ENCODE measurements at regions not wholly inside any gene's neighbourhood (a gene's known extent, or its start where the extent isn't known, plus 50 kb on each side); places are given as distances from the start of the nearest gene placed in this dataset.

DNA sequence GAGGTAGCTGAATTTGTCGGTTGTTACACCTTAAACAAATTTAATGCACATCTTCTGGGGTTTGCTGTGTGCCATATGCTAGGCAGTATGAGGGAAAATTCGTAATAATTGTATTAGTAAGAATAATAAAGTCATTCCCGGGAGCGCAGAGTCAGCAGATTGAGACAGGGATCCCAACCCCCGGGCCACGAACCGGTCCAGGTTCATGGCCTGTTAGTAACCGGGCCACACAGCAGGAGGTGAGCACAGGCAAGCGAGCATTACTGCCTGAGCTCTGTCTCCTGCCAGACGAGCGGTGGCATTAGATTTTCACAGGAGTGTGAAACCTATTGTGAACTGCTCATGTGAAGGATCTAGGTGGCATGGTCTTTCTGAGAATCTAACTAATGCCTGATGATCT, 114.9 kb downstream of the PCDH7 start:
- ATAC-seq: no peak
- intact Hi-C loops (cut with DNase I): no loop called here
- no peak for DNase-seq (ENCODE audit: low spot score)

DNA sequence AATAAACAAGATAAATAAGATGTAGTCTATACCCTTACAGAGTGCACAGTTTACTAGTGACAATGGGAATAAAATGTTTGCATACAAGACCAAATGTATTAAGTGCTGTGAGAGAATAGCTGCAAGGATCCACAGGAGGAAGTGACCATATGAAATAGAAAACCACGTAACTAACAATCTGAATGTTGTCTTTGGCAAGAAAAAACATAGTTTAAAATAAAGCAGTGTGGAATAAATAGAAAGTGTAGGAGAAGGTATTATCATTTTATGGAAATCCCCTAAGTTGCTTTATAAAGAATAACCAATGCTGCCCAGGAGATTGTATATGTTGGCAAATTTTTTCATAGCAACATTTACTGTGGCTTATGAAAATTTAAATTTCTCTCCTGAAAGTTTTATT, 116.1 kb downstream of the PCDH7 start:
- ATAC-seq (no peak), DNase-seq (ENCODE audit: low spot score) (no peak)
- intact Hi-C loops (cut with DNase I): no loop called here

DNA sequence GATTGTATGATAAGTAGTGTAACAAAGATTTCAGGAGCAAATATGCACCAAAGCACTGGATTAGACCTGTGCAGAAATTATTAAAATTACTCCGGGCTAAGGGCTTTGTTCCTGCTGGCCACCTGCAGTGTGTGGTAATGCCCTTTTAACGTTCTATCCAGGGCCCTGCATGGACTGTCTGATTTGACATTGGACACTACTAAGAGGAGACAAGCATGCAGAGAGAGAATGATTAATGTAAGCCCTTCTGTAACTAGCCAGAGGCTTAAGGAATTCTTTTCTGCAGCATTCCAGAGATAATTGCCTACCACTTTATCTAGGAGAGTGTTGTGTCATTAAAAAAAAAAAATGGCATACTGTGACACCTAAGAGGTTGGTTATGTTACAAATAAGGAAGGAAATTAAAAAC, 117.0 kb downstream of the PCDH7 start:
- DNase-seq (ENCODE audit: low spot score): no peak
- intact Hi-C loops (cut with DNase I): no loop called here
- no peak for ATAC-seq

DNA sequence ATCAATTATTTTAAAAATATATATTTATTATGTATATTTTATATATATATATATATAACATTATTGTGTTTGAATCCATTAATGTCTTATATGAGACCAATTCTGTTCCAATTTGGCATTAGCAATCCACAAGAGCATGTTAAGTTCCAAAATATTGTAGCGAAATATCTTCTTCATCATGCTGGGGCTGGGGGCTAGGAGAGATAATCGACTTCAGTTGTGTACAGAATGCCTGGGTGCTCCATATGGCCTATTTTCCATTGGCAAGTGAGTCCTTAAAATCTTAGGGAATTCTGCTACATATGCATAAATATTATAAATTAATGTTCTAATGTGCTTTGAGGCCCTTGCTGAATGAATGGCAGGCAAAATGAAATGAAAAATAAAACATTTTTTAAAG, 117.7 kb downstream of the PCDH7 start:
- DNase-seq (ENCODE audit: low spot score): no peak
- intact Hi-C loops (cut with DNase I): no loop called here
- ATAC-seq: no peak

DNA sequence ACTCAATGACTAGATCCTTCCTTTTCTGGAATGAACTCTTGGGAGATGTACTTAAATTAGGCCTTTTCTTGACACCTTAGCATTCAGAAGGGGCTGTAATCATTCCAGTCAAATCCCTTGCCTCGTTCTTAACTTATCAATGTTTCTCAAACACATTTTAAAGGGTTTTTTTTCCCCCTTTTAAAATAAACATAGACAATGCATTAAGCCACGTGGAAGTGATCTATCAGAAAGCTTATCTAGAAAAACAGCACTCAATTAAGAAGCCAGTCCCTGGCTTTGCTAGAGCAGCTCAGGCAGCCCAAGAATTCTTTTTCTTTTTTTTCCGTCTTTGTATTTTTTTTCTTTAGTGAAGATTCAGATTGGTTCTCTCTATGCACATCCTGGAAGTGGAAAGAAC, 118.2 kb downstream of the PCDH7 start:
- intact Hi-C loops (cut with DNase I): no loop called here
- DNase-seq (ENCODE audit: low spot score) (no peak), ATAC-seq (no peak)

DNA sequence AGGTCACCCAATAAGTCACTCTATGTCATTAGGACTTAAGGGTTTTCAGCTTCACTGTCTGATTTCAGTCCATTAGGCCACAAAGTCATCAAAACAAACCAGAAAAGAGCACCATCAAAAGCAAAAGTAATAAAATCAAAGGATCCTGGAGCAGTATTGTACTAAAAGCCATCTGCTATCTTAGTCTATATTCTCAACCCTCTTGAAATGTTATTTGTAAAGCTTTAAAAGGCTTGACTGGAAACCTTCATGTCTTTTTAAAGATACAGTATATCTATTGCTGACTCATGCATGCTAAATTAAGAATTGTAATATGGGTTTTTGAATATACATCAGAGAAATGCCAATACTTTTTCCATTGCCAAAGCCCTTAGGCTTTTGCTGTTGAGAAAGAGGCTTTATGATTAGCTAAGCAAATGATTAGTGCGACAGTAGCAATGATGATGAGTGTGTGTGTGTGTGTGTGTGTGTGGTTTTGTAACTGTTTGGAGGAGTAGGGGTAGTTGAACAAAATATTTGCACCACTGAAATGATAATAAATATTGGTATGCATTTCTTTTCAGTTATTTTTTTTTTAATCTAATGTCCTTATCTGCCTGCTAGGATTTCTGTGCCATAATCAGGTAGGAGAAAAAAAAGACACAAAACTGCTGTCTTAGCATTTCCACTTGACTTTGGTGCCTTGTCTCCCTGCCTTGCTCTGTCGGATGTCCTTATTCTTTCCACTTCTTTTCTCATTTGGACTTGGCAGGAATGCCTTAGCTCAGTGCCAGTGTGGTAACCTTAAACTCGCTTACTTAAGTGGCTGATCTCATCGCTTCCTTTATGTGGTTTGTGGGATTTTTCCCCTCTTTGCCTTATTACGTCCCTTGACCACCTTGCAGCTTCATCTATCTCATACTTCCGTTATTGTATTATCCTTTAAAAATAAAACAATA, 119.7 kb downstream of the PCDH7 start:
- ATAC-seq: no peak
- DNase-seq (ENCODE audit: low spot score): no peak
- intact Hi-C loops (cut with DNase I): no loop called here

DNA sequence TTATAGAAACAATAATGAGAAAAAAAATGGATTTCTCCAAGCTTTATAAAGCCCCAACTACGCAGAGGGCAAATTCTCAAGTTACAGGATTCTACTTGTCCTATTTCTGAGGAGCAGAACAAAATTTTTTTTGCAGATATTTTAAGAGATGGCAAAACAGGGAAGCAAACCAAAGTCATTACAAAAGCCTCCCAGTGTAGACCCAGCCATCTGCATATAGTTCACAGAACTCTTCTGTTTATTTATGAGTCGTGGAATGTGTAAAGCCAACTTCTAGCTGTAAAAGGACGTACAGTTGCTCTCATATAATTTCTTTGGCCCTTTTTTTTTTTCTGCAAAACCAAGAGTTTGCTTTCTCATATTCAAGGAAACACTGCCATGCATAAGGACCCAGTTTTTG, 120.4 kb downstream of the PCDH7 start:
- intact Hi-C loops (cut with DNase I): no loop called here
- ATAC-seq: no peak

DNA sequence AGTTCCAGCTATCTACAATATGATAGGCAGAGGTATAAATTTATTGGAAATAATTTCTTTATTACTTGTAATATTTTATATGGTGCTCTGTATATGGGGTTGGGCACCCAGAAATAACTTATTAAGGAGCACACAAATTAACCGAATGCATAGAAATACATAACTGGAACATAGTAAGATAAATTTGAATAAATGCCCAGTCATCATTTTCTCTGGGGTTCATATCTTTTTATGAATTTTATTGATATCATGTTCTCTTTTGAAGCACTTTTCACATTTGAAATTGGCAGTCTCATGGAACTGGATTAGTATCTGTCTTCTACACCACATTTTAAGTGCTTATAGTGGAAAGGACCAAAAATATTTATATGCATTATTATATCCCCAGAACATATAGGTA, 122.0 kb downstream of the PCDH7 start:
- DNase-seq (ENCODE audit: low spot score) (no peak), ATAC-seq (no peak)
- intact Hi-C loops (cut with DNase I): no loop called here

More for the DNA sequence above, 120.4 kb downstream of the PCDH7 start:
- DNase-seq (ENCODE audit: low spot score): no peak

DNA sequence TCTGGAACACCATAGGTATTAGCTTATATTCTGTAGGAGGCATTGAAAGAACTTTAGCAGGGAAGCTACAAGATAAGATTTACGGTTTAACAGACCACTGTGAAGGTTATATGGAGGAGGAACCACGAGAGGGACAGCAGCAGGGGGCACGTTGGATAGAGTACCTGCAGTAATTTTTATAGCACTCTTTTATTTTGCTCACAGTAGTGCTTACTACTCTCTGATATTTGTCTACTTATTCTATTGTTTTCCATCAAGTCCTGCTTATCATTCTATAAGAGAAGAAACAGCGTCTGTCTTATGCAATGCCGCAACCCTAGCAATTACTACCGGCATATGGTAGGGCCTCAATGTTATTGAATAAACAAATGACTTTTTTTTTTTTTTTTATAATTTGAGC, 122.5 kb downstream of the PCDH7 start:
- intact Hi-C loops (cut with DNase I): no loop called here
- ATAC-seq (no peak), DNase-seq (ENCODE audit: low spot score) (no peak)

DNA sequence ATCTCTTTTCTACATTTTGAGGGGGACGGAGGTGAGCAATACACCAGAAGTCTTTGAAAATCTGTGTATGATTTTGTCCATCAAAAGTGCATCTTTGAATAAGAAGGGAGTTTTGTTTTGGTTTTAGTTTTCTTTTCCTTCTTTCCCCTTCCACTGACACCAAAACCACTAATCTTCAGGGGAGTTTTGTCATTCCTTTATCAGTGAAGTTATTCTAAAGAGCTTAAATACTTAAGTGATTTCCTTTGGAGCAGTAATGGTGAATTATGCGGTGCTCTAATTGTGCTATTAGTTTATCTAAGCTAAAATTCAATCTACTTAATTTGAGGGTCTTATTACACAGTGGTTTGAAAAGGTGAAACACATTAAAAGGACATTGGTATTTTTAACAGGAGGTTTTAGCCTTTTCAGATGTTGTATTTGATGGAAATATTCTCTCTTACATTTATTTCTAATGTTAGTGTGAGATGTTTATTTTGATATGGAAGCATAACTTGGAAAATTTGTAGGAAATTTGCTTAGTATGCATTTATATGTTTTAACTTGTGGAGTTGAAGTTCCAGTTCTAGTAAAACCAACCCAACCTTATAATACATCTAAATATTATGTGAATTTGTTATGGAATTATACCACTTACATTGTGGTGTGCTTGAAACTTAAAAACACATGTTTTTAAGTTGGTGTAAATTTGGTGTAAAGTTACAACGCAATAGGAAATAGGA, 124.9 kb downstream of the PCDH7 start:
- intact Hi-C loops (cut with DNase I): no loop called here
- no peak for ATAC-seq

DNA sequence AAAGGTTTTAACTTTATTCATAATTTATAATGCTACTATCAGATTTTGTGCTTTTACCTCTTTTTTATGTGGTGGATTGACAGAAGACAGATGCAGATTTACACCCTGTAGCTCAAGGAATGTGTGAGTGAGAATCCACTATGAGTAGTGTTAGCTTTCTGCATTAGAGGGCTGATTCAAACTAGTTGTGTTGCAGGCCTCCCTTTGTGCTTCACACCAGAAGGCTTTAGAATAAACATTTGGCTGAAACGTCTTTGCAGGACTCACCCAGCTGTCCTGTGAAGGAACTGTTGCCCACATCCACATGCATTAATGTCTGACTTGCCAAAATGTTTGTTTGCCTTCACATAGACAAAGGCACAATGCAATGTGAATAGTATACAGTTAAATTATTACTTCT, 127.0 kb downstream of the PCDH7 start:
- no peak for ATAC-seq
- intact Hi-C loops (cut with DNase I): no loop called here
- no peak for DNase-seq (ENCODE audit: low spot score)

More for the DNA sequence above, 124.9 kb downstream of the PCDH7 start:
- no peak for DNase-seq (ENCODE audit: low spot score)

DNA sequence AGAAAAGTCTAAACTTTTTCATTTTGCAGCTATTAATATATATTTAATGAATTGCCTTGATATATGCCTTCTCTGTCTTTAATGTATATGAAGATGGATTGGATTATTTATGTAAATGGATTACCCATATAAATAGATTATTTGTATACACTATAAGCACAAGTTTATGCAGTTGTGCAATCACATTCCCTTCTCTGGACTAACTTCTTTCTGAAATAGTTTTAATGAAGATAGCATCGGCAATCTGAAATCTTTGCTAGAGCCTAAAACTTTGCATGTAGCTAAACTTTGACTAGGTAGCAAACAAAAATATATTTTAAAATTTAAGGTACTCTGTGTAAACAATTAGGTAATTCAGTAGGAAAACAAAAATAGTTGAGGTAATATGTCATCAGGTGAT, 127.8 kb downstream of the PCDH7 start:
- ATAC-seq (no peak), DNase-seq (ENCODE audit: low spot score) (no peak)
- intact Hi-C loops (cut with DNase I): no loop called here

DNA sequence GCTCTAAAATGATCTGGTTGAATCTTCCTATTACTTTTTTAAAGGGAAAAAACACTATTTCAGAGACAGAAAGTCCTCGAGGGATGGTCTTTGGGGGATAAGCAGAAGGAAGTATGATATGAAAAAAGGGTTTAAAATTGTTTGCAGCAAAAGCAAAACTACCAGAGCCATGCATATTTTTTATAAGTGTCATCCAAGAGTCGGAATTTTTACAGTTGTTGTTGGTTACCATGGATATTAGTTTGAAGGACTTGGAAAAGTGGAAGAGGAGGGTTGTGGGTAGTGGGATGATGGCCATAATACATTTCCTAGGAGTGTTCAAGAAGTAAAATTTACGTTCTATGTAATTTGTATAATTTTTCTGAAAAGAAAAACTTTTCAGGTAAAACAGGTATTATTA, 134.4 kb downstream of the PCDH7 start:
- DNase-seq (ENCODE audit: low spot score) (no peak), ATAC-seq (no peak)

DNA sequence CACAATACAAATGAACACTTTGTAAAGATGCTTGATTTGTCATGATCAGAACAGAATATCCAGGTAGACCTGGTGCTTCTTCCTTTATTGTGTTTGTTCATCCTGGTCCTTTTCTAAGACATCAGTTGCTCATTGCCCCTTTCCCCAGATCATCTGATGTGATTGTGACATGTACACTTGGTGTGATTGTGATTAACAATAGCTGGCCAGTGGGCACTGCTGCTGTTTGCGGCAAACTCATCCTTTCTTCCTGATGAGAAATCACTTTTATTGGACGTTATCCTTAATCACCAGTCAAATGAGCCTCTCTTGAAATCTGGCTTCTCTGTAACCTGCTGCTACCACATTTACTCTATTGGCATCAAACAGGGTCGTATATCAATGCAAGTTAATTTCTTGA, 135.1 kb downstream of the PCDH7 start:
- no peak for DNase-seq (ENCODE audit: low spot score)
- intact Hi-C loops (cut with DNase I): no loop called here
- ATAC-seq: no peak

More for the DNA sequence above, 134.4 kb downstream of the PCDH7 start:
- intact Hi-C loops (cut with DNase I): no loop called here

DNA sequence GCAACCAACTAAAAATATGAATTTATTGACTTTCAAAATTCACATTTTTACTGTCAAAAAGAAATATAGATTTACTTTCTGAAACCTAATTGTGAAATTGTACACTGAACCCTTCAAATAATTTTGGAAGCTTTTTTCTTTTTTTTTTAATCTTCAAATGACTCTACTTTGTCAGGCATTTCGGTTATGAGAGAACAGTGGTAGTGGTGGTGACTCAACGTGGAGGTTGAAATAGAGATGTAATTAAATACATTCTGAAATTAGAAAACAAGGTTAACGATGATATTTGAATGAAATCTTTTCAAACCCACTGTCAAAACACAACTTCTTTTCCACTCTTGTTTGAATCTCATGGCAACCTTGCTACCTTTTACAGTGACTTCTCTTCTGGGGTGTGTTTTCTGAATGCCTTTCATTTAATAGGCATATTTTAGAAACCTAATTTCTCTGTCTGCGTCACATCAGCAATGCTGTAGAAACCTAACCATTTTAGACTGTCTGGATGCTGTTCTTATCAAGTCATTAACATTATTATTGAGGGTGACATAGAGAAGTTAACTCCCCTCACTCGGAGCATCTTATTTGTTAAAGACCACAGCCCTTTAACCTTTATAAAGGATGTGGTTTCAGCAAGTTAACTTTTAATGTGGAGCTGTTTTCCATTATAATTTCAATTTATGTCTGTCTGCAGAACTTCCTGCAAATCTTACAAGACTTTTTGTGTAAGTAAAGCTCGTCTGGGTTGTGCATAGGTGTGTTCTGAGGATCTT, 136.8 kb downstream of the PCDH7 start:
- intact Hi-C loops (cut with DNase I): no loop called here
- no peak for DNase-seq (ENCODE audit: low spot score)
- ATAC-seq: no peak

DNA sequence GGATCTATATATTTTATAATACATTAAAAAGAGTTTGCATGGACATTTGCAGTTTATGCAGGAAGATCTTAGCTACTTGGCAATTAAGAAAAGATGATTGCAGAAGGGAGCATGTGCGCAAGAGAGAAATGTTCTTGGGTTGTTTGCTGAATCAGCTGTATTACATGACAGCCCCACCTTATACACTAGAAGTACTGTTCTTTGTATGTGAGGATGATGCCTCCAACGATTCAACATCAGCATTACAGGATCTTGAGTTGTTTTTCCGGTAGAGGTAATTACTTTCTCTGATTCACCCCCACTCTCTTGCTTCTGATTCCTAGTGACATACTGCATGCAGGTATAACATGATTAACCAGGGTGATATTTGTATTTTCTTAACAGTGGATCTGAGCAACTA, 140.8 kb downstream of the PCDH7 start:
- DNase-seq (ENCODE audit: low spot score) (no peak), ATAC-seq (no peak)
- intact Hi-C loops (cut with DNase I): no loop called here

DNA sequence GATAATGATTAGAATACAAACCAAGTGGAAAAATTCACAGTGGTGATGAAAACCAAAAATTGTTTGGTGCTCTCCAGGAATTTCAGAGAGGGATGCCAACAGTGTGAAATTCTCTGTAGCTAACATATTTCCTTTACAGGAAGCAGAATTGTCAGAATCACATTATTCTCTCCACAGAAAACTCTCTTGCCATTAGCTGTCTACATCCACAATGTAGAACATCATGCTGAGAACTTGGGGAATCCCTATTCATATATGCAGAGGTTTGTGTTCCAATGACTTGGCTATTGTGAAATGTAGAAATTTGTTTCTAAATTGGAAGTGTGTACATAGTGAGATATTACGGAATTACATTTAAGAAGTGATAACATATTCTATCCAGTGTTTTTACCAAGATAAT, 142.0 kb downstream of the PCDH7 start:
- ATAC-seq (no peak), DNase-seq (ENCODE audit: low spot score) (no peak)
- intact Hi-C loops (cut with DNase I): no loop called here

DNA sequence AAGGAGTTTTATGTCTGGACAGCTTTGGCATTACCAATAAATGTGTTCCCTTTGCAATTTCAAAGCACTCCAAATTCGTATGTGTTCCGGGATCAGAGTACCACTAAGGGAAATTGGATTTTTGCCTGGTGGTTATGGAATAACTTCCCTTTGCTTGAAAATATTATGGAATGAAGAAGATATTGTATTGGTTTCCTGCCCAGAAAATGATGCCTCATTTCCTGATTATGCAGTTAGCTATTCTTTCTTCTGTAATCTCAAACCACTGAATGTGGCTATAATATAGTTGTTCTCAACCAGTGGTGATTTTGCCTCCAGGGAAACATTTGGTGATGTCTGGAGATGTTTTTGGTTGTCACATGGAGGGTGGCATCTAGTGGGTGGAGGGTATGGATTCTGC, 142.9 kb downstream of the PCDH7 start:
- intact Hi-C loops (cut with DNase I): no loop called here
- DNase-seq (ENCODE audit: low spot score): no peak
- no peak for ATAC-seq

DNA sequence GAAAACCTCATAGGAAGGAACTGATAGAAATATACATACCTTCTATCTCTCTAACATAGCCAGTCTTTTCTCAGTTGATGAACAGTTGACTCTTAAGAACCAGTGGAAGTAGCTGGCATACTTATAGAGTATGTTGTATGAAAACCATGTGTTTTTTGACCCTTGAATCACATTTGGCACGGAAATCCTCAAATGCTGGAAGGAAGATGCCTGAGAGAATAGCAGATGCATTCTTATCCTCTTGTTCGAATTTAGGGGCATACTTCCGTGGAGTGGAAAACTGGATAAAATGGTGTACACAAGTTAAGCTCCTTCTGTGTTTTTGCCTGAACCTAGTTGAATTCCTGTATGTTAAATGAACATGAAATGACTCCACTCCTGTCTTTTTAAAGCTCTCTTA, 145.5 kb downstream of the PCDH7 start:
- intact Hi-C loops (cut with DNase I): no loop called here
- DNase-seq (ENCODE audit: low spot score) (no peak), ATAC-seq (no peak)

DNA sequence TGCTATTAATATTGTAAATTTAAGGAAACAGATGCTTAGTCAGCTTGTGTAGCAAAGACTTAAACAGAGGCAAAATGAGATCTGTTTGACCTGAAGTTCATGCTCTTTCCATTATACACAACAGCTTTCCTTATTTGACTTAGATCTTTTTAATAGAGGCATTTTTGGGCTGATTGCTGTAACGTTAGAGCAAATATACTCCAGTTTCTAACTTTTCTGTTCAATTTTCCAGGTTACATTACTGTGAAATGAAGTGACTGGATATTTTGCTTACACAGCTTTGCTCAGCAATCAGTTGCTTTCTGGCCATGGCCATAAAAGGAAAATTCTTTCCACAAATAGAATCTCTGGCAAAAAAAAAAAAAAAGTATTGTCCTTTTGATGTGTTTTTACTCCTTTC, 146.2 kb downstream of the PCDH7 start:
- DNase-seq (ENCODE audit: low spot score) (no peak), ATAC-seq (no peak)
- intact Hi-C loops (cut with DNase I): no loop called here

Measured in sciatic nerve (tissue), 2 donors.